K562 (cell line): ENCODE measurements at regions not wholly inside any gene's neighbourhood (a gene's known extent, or its start where the extent isn't known, plus 50 kb on each side); places are given as distances from the start of the nearest gene placed in this dataset.

Experiments used
- ATAC-seq: fragments of 200-7000 bp; cut with Tn5 transposase; 3 replicates; pipeline ENCODE4 v1.9.1; 2020; ENCODE audit warnings: moderate library complexity
- BruUV-seq: library from RNA; stranded (reverse); fragments of 400-500 nt; replicated peaks from 2 replicates; lab custom pipeline; 2021; lab: Mats Ljungman, UMichigan
- CTCF ChIA-PET: fragments of 300-600 bp; formaldehyde crosslinking; extraction: SDS; loops from one replicate; lab custom pipeline; 2021; ENCODE audit warnings: low intra/inter-chr PET ratio; lab: Yijun Ruan, JAX
- POLR2A ChIA-PET: fragments of 300-600, 350-650 bp; sonication (Branson Sonifier 250); formaldehyde crosslinking; extraction: SDS; loops from one replicate; lab custom pipeline; 2021; ENCODE audit warnings: antibody characterized with exemption, inconsistent platforms; lab: Yijun Ruan, JAX
- DNase-seq, 4 experiments: peaks; one replicate each; pipeline versions ENCODE4 v3.0.0 to v3.0.0-alpha.2; 2011 to 2018; ENCODE audit warnings: low spot score in 3 of 4, mixed read lengths in 3 of 4; ENCODE audit errors: extremely low read depth in 1 of 4
- FAIRE-seq: peaks from 2 replicates; lab custom pipeline; 2011; peaks lifted over from hg19 to GRCh38; lab: Jason Lieb, UNC
- H2AFZ ChIP-seq: 2 replicates; pipeline ENCODE4 v1.6.0; 2011; ENCODE audit warnings: low read depth, low read length, control low read depth, inconsistent platforms
- H3K27ac ChIP-seq: fragments of 200-600 bp; 3 replicates; pipeline ENCODE4 v1.8.0; 2011; ENCODE audit warnings: low read depth, mild to moderate bottlenecking, control low read depth, inconsistent platforms, low read length, moderate library complexity, mixed read lengths; ENCODE audit errors: extremely low read depth
- H3K27me3 ChIP-seq, 2 experiments: fragments of 300-600 bp in 1 of 2; 2 replicates in 1 of 2; 3 replicates in 1 of 2; pipeline versions ENCODE4 v1.6.0 to v1.8.0; 2011; ENCODE audit warnings: inconsistent platforms in 2 of 2, low read length in 2 of 2, mild to moderate bottlenecking in 1 of 2, mixed read lengths in 1 of 2, moderate library complexity in 1 of 2; ENCODE audit not compliant: control insufficient read depth in 2 of 2, insufficient read depth in 2 of 2
- H3K36me3 ChIP-seq: fragments of 300-600 bp; 3 replicates; pipeline ENCODE4 v1.8.0; 2011; ENCODE audit warnings: mild to moderate bottlenecking, low read length, inconsistent platforms; ENCODE audit not compliant: control insufficient read depth, insufficient read depth
- H3K4me1 ChIP-seq, 2 experiments: fragments of 200-600 bp in 1 of 2; replicated peaks in 1 of 2; 2 replicates in 1 of 2; 3 replicates in 1 of 2; pipeline versions ENCODE4 v1.5.1 to v1.8.0; 2011; ENCODE audit warnings: inconsistent platforms in 2 of 2, low read length in 2 of 2, mild to moderate bottlenecking in 1 of 2, mixed read lengths in 1 of 2, moderate library complexity in 1 of 2; ENCODE audit not compliant: control insufficient read depth in 2 of 2, insufficient read depth in 2 of 2
- H3K4me2 ChIP-seq: 2 replicates; pipeline ENCODE4 v1.6.1; 2011; ENCODE audit warnings: low read length, control low read depth, inconsistent platforms, mixed read lengths; ENCODE audit not compliant: insufficient read depth
- H3K4me3 ChIP-seq: fragments of 200-600 bp; sonication (generic), shearing (Covaris generic); 2 replicates; pipeline ENCODE4 v1.5.1; 2016; ENCODE audit warnings: control low read depth, inconsistent platforms
- H3K79me2 ChIP-seq: fragments of 200-600 bp; 3 replicates; pipeline ENCODE4 v1.8.0; 2011; ENCODE audit warnings: low read length, inconsistent platforms; ENCODE audit not compliant: control insufficient read depth, insufficient read depth
- H3K9ac ChIP-seq, 2 experiments: 2 replicates each; pipeline versions ENCODE4 v1.6.0 to v1.6.1; 2011; ENCODE audit warnings: low read depth in 2 of 2, low read length in 2 of 2, control low read depth in 1 of 2, inconsistent platforms in 1 of 2, mild to moderate bottlenecking in 1 of 2, mixed read lengths in 1 of 2; ENCODE audit not compliant: insufficient read depth in 1 of 2
- H3K9me1 ChIP-seq: one replicate; pipeline ENCODE4 v1.6.0; 2011; ENCODE audit warnings: inconsistent platforms, mild to moderate bottlenecking, low read length, moderate library complexity; ENCODE audit not compliant: control insufficient read depth, insufficient read depth
- H3K9me3 ChIP-seq: replicated peaks from 2 replicates; pipeline ENCODE4 v1.5.1; 2011; ENCODE audit warnings: low read depth, low read length, inconsistent platforms; ENCODE audit not compliant: control insufficient read depth, insufficient read depth
- H4K20me1 ChIP-seq: replicated peaks from 2 replicates; pipeline ENCODE4 v1.6.1; 2011; ENCODE audit warnings: low read length, inconsistent platforms, mixed read lengths; ENCODE audit not compliant: control insufficient read depth, insufficient read depth
- ATF1 ChIP-seq, 2 experiments: fragments of 450-650 bp in 1 of 2; IDR thresholded peaks; 2 replicates each; pipeline ENCODE4 v1.6.1; 2016; ENCODE audit warnings: missing compliant biosample characterization in 1 of 2, missing genetic modification characterization in 1 of 2
- ATF7 ChIP-seq: fragments of 450-650 bp; IDR thresholded peaks from 2 replicates; pipeline ENCODE4 v1.7.1; 2014; ENCODE audit warnings: mild to moderate bottlenecking, moderate library complexity
- ZSCAN32 ChIP-seq: fragments of 450-650 bp; formaldehyde crosslinking; IDR thresholded peaks from 2 replicates; pipeline ENCODE4 v1.4.0; 2020; ENCODE audit warnings: mild to moderate bottlenecking, moderate library complexity
- WGBS: fragments of 100-300 bp; shearing (Covaris generic); methylation state at CpG from one replicate; pipeline ENCODE4 v1.1.6; 2016; ENCODE audit warnings: low coverage, mixed read lengths; ENCODE audit not compliant: insufficient coverage; ENCODE audit errors: missing lambda C conversion rate; 5-methylcytosine and 5-hydroxymethylcytosine counted together
- in situ Hi-C: fragments of 300-500 bp; cut with MboI; formaldehyde crosslinking; loops from 4 replicates; pipeline ENCODE4 v1.15.0; 2018; ENCODE audit warnings: inconsistent platforms, mixed read lengths
- intact Hi-C: fragments of 100-400 bp; cut with micrococcal nuclease; formaldehyde crosslinking; loops from 2 replicates; pipeline ENCODE4 v1.14.2; 2022
- TF ChIP-seq, protein P1 (sequence below): sonication (generic); formaldehyde crosslinking; IDR thresholded peaks from 2 replicates; pipeline ENCODE4 v1.8.0; 2022; ENCODE audit warnings: mild to moderate bottlenecking, low read depth, missing genetic modification reagents

DNA sequence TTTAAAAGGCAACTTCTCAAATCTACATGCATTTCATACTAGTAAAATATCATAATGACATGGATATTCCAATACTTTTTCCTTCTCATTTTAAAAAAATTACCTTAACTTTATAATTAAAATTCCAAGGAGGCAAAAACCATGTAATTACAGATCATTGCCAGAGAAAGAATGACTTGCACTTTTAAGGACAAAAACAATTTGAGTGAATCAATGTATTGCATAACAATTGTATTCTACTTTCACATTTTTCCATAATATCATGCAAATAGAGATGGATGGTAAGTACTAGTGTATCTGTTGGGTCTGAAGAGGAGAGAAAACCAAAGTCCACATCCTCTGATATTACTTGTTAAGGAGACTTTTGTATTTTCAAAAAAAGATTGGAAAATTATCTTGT lies 89.5 kb upstream of the NCK2 start (continued):
- TF ChIP-seq, protein P1, sequence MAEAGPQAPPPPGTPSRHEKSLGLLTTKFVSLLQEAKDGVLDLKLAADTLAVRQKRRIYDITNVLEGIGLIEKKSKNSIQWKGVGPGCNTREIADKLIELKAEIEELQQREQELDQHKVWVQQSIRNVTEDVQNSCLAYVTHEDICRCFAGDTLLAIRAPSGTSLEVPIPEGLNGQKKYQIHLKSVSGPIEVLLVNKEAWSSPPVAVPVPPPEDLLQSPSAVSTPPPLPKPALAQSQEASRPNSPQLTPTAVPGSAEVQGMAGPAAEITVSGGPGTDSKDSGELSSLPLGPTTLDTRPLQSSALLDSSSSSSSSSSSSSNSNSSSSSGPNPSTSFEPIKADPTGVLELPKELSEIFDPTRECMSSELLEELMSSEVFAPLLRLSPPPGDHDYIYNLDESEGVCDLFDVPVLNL (CRISPR knock-in tag): no peak

DNA sequence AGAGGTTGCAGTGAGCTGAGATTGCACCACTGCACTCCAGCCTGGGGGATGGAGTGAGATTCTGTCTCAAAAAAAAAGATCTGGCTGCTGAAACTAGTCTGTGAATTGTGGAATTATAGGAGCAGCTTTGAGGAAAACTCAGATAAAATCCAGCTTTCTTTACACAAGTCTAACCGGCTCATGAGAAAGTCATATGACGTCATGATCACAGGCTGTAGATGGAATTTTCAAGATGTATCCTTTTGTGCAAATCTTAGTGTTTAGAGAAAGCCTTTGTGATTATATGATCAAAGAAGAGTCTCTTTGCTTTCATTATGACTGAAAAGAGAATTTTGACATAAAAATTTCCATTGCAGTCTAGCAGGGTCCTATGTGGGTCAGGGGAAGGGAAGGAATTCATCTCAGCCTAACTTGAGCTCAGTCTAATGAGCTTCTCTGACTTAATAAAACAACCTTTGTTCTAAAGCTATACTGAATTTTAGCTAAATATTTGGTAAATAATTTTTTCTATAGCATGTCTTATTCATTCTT lies 90.2 kb upstream of the NCK2 start:
- 68% methylated on average over 2 of the region's 2 CpGs for WGBS
- ChIA-PET POLR2A (interaction anchor here (1.1 to 1.8 kb wide), 2 partner anchors 10 to 16 kb away, joined by 3 to 4 read pairs; no protein-coding TSS in a partner anchor), CTCF (no interaction called here)
- H3K9me3 ChIP-seq: no peaks in the 10 kb centered on the region
- ATAC-seq (no peak), FAIRE-seq (no peak), DNase-seq (no peak)
- no peaks in the 10 kb centered on the region for H3K9me1 ChIP-seq
- H3K36me3 ChIP-seq: no peaks in the 10 kb centered on the region
- no peaks in the 10 kb centered on the region; a peak in 1 of 5 replicates for H3K4me1 ChIP-seq
- BruUV-seq: no TSS peak
- no peak overlapping the region for H3K9ac ChIP-seq
- no peak for TF ChIP-seq ATF1 (CRISPR knock-in tag; IDR thresholded peaks at IDR 0.05)
- peak; percentile 29; the same call in 1 of the 2 replicates for TF ChIP-seq ATF1 (tag; IDR thresholded peaks at IDR 0.05)
- TF ChIP-seq ATF7: peak; percentile 57; the same call in 1 of the 2 replicates
- TF ChIP-seq ZSCAN32 (CRISPR knock-in tag): no peak
- H3K79me2 ChIP-seq: no peaks in the 10 kb centered on the region
- no peaks in the 10 kb centered on the region for H3K27me3 ChIP-seq
- H3K4me2 ChIP-seq: no peak overlapping the region
- no peak overlapping the region for H3K27ac ChIP-seq
- H2AFZ ChIP-seq: no peak overlapping the region
- H4K20me1 ChIP-seq: no peaks in the 10 kb centered on the region
- H3K4me3 ChIP-seq: no peak overlapping the region
- in situ Hi-C loops: no loop called here
- intact Hi-C loops: no loop called here
